ENCODE measurements at regions not wholly inside any gene's neighbourhood (a gene's known extent, or its start where the extent isn't known, plus 50 kb on each side); places are given as distances from the start of the nearest gene placed in this dataset.

DNA sequence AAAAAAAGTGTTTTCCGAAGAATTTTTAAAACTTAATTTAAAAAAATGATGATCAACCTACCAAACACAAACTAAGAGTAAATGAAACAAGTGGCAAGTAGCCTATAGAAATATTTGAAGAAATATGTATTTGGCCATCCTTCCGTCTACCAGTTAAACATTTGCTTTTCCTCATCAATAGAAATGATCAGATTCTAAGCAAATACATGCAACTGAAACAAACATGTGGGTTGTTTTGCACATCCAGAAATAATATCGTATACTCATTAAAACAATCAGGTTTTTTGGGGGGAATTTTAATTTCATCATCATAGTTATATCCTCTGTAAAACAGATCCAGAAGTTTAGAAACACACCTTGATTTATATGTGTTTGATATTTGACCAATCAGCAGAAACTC lies 1011.7 kb downstream of the GATA3 start:
- TF ChIP-seq EZH2 (IDR thresholded peaks at IDR 0.05; ENCODE audit: borderline replicate concordance, low read length) (no peak), CTCF (IDR thresholded peaks at IDR 0.05; ENCODE audit: low read length) (no peak)
